ENCODE measurements at regions not wholly inside any gene's neighbourhood (a gene's known extent, or its start where the extent isn't known, plus 50 kb on each side); places are given as distances from the start of the nearest gene placed in this dataset.
A peak's percentile ranks its signal among the peaks of the same experiment; 100 is the strongest.

- no peak for TF ChIP-seq EZH2phosphoT487 (IDR thresholded peaks at IDR 0.05; ENCODE audit: borderline replicate concordance)
- peak; percentile 68 for TF ChIP-seq CTCF (conservative IDR thresholded peaks at IDR 0.05; ENCODE audit: low read length)
Measured at GRCh38 chr9:75588808-75589207, 301.7 kb upstream of the PCSK5 start.

All from Loucy (cell line).